Gastroesophageal sphincter (tissue), 4 donors: ENCODE measurements at regions not wholly inside any gene's neighbourhood (a gene's known extent, or its start where the extent isn't known, plus 50 kb on each side); places are given as distances from the start of the nearest gene placed in this dataset.
"Not testable (repeated sequence)": the region's sequence is repeated elsewhere in the genome, so short reads cannot be mapped to it uniquely, and the experiment has no call there.

Experiments used
- ATAC-seq: fragments of 150-250 bp; one replicate; pipeline ENCODE4 v1.9.1; 2016; ENCODE audit warnings: mild to moderate bottlenecking, moderate library complexity
- H3K27ac ChIP-seq, 4 donors: fragments of 200-600 bp; sonication (generic) in 3 of 4; 1 replicate in 3 of 4; 2 replicates in 1 of 4; pipeline ENCODE4 v1.5.1; 2016 to 2019
- H3K27me3 ChIP-seq: fragments of 200-600 bp; sonication (generic); one replicate; pipeline ENCODE4 v1.5.1; 2019
- H3K36me3 ChIP-seq, 2 donors: fragments of 200-600 bp; sonication (generic); one replicate each; pipeline ENCODE4 v1.5.1; 2019; ENCODE audit warnings: control low read depth in 1 of 2
- H3K4me1 ChIP-seq, 3 donors: fragments of 200-600 bp; sonication (generic); 1 replicate in 2 of 3; 2 replicates in 1 of 3; pipeline ENCODE4 v1.5.1; 2016 to 2019; ENCODE audit warnings: control low read depth in 2 of 3
- H3K4me3 ChIP-seq, 2 donors: fragments of 200-600 bp; sonication (generic); one replicate each; pipeline ENCODE4 v1.5.1; 2019; ENCODE audit warnings: mild to moderate bottlenecking in 1 of 2, moderate library complexity in 1 of 2
- H3K9me3 ChIP-seq, 3 donors: fragments of 200-600 bp; sonication (generic); one replicate each; pipeline ENCODE4 v1.5.1; 2017 to 2019; ENCODE audit warnings: control low read depth in 2 of 3
- CTCF ChIP-seq, 4 experiments: fragments of 200-600 bp in 2 of 4; fragments of 450-650 bp in 2 of 4; sonication (generic) in 1 of 4; IDR thresholded peaks; one replicate each; pipeline ENCODE4 v1.5.1; 2017 to 2019; ENCODE audit warnings: antibody characterized with exemption in 4 of 4, mild to moderate bottlenecking in 2 of 4, moderate library complexity in 2 of 4
- EP300 ChIP-seq: sonication (generic); formaldehyde crosslinking; IDR thresholded peaks from one replicate; pipeline ENCODE4 v1.6.1; 2017; ENCODE audit warnings: antibody characterized with exemption, mild to moderate bottlenecking
- POLR2A ChIP-seq, 2 donors: fragments of 450-650 bp; IDR thresholded peaks; one replicate each; pipeline ENCODE4 v1.6.1; 2017; ENCODE audit warnings: antibody characterized with exemption in 2 of 2, mild to moderate bottlenecking in 2 of 2, moderate library complexity in 1 of 2
- POLR2AphosphoS5 ChIP-seq: sonication (generic); formaldehyde crosslinking; IDR thresholded peaks from one replicate; pipeline ENCODE4 v1.6.1; 2017; ENCODE audit warnings: antibody characterized with exemption
- WGBS, 2 donors: methylation state at CpG; one replicate each; pipeline ENCODE4 v1.1.5; 2018; ENCODE audit warnings: low coverage in 1 of 2; 5-methylcytosine and 5-hydroxymethylcytosine counted together

- Histone ChIP-seq H3K4me3 (no peak overlapping the region), H3K27ac (peak overlapping the region in 1 of 4 donors; percentile 17), H3K36me3 (no peaks in the 10 kb centered on the region), H3K4me1 (peaks cover 0 to 16% (median 4%) of the 10 kb centered on the region in 3 donors), H3K9me3 (no peaks in the 10 kb centered on the region), H3K27me3 (no peaks in the 10 kb centered on the region)
- WGBS, 2 donors = 64 to 79% methylated on average over 3 of the region's 3 CpGs
- no peak for ATAC-seq
- TF ChIP-seq POLR2A (IDR thresholded peaks at IDR 0.05) (no peak), CTCF (IDR thresholded peaks at IDR 0.05) (no peak), POLR2AphosphoS5 (no peak), EP300 (no peak)
These were observed 126.5 kb downstream of the CASP12 start for GRCh38 chr11:104771763-104772162.

GRCh38 chr11:104771046-104771445 lies 127.2 kb downstream of the CASP12 start:
- not testable (repeated sequence) for H3K4me3 ChIP-seq, H3K27me3 ChIP-seq, ATAC-seq, H3K36me3 ChIP-seq, H3K27ac ChIP-seq, H3K9me3 ChIP-seq
- WGBS, 2 donors = 100% methylated on average over 1 to 2 of the region's 3 CpGs
- peaks cover 0 to 16% (median 4%) of the 10 kb centered on the region in 3 donors for H3K4me1 ChIP-seq

GRCh38 chr11:104765401-104766095 lies 132.7 kb downstream of the CASP12 start:
- ATAC-seq = no peak
- Histone ChIP-seq H3K36me3 (no peaks in the 10 kb centered on the region), H3K27ac (no peak overlapping the region), H3K4me3 (no peak overlapping the region), H3K9me3 (no peaks in the 10 kb centered on the region), H3K27me3 (no peaks in the 10 kb centered on the region), H3K4me1 (no peaks in the 10 kb centered on the region)
- WGBS, 2 donors = 56 to 63% methylated on average over 8 of the region's 8 CpGs
- TF ChIP-seq CTCF (IDR thresholded peaks at IDR 0.05) = no peak

GRCh38 chr11:104764710-104765045 lies 133.6 kb downstream of the CASP12 start:
- no peak for ATAC-seq
- Histone ChIP-seq H3K4me3 (no peak overlapping the region), H3K9me3 (no peaks in the 10 kb centered on the region), H3K27ac (no peak overlapping the region), H3K4me1 (no peaks in the 10 kb centered on the region), H3K27me3 (no peaks in the 10 kb centered on the region), H3K36me3 (no peaks in the 10 kb centered on the region)
- whole genome bisulfite sequencing, 2 donors = 13 to 43% methylated on average over 1 of the region's 1 CpG
- TF ChIP-seq POLR2AphosphoS5 (no peak), EP300 (no peak), POLR2A (IDR thresholded peaks at IDR 0.05) (no peak), CTCF (IDR thresholded peaks at IDR 0.05) (no peak)

GRCh38 chr11:104763930-104764709 lies 134.1 kb downstream of the CASP12 start:
- no peak for ATAC-seq
- Histone ChIP-seq H3K4me3 (no peak overlapping the region), H3K36me3 (no peaks in the 10 kb centered on the region), H3K9me3 (no peaks in the 10 kb centered on the region), H3K27ac (no peak overlapping the region), H3K4me1 (no peaks in the 10 kb centered on the region), H3K27me3 (no peaks in the 10 kb centered on the region)
- TF ChIP-seq POLR2A (IDR thresholded peaks at IDR 0.05) = no peak
- TF ChIP-seq POLR2AphosphoS5 = no peak
- TF ChIP-seq CTCF (IDR thresholded peaks at IDR 0.05) = no peak
- TF ChIP-seq EP300 = no peak
- 88 to 90% methylated on average over 5 of the region's 5 CpGs for WGBS, 2 donors
